Stimulated activated naive CD8-positive, alpha-beta T cell treated with anti-CD3 and anti-CD28 coated beads, Interleukin-15, amount 100 ng/mL, for 72 hours (primary cell): ENCODE measurements at regions not wholly inside any gene's neighbourhood (a gene's known extent, or its start where the extent isn't known, plus 50 kb on each side); places are given as distances from the start of the nearest gene placed in this dataset.

Experiments
- ATAC-seq: fragments of 150-1000 bp; cut with Tn5 transposase; 2 replicates; pipeline ENCODE4 v1.10.0; 2021; ENCODE audit warnings: mild to moderate bottlenecking, moderate library complexity
- DNase-seq, 2 donors: peaks; one replicate each; pipeline ENCODE4 v3.0.0; 2021 to 2022
- H3K27ac Mint-ChIP-seq, 2 donors: one replicate each; pipeline ENCODE4 v1.8.0; 2022; ENCODE audit warnings: mild to moderate bottlenecking in 2 of 2, mixed read lengths in 2 of 2, moderate library complexity in 2 of 2
- H3K27me3 Mint-ChIP-seq: one replicate; pipeline ENCODE4 v1.8.0; 2022; ENCODE audit warnings: mixed read lengths
- H3K4me1 Mint-ChIP-seq: one replicate; pipeline ENCODE4 v1.8.0; 2022; ENCODE audit warnings: mild to moderate bottlenecking, mixed read lengths
- H3K4me3 Mint-ChIP-seq, 2 donors: one replicate each; pipeline ENCODE4 v1.8.0; 2022; ENCODE audit warnings: mild to moderate bottlenecking in 2 of 2, mixed read lengths in 2 of 2, moderate library complexity in 1 of 2
- H3K9me3 Mint-ChIP-seq, 2 donors: one replicate each; pipeline ENCODE4 v1.8.0; 2022; ENCODE audit warnings: mixed read lengths in 2 of 2

GRCh38 chr15:80343554-80343992 is 60.6 kb upstream of the ARNT2 start:
- no peak overlapping the region for H3K27ac Mint-ChIP-seq
- H3K9me3 Mint-ChIP-seq, result no peaks in the 10 kb centered on the region
- peaks cover 51% of the 10 kb centered on the region for H3K27me3 Mint-ChIP-seq
- DNase-seq (no peak), ATAC-seq (no peak)
- no peak overlapping the region for H3K4me3 Mint-ChIP-seq
- H3K4me1 Mint-ChIP-seq, result no peaks in the 10 kb centered on the region

- DNase-seq, result no peak
- H3K27me3 Mint-ChIP-seq, result peaks cover 20% of the 10 kb centered on the region
- no peak overlapping the region for H3K27ac Mint-ChIP-seq
- H3K4me1 Mint-ChIP-seq, result no peaks in the 10 kb centered on the region
- no peak for ATAC-seq
- H3K9me3 Mint-ChIP-seq, result no peaks in the 10 kb centered on the region
- H3K4me3 Mint-ChIP-seq, result no peak overlapping the region
Observed at GRCh38 chr15:80350941-80351610, 53.1 kb upstream of the ARNT2 start.
